H4 (cell line): ENCODE measurements at regions not wholly inside any gene's neighbourhood (a gene's known extent, or its start where the extent isn't known, plus 50 kb on each side); places are given as distances from the start of the nearest gene placed in this dataset.
"Not testable (repeated sequence)": the region's sequence is repeated elsewhere in the genome, so short reads cannot be mapped to it uniquely, and the experiment has no call there.

Experiments
- DNase-seq: peaks from one replicate; pipeline ENCODE4 v3.0.0-alpha.2; 2015; ENCODE audit warnings: low spot score

DNA sequence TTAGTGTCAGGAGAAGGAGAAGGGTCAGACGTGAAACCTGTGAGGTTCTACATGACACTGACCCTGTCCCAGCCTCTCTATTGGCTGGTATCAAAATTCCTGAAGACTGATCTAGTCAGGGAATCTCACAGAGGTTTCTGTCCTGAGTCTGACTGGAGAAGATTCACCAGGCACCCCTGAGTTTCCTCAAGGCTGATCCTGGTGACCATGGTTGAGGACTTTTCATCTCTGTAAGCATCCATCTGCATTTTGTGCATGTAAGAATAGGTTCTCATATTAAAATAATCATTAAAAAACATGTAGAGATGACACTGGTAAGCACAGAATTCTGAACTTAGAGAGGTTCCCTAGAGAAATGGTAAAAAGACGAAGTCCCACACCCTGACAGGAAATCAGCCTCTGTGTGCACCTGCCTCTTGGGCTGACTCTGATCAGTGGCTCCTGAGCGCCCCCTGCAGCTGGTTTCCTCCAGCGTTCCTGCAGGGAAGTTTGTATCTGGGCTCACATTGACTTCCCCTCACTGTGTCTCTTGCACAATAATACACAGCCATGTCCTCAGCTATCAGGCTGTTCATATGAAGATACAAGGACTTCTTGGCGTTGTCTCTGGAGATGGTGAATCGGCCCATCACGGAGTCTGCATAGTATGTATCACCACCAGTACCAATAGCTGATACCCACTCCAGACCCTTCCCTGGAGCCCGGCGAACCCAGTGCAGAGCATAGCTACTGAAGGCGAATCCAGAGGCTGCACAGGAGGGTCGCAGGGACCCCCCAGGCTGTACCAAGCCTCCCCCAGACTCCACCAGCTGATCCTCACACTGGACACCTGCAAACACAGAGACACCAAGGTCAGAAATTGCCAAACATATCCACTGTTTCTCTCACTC, 991.9 kb downstream of the TMEM121 start:
- no peak for DNase-seq

DNA sequence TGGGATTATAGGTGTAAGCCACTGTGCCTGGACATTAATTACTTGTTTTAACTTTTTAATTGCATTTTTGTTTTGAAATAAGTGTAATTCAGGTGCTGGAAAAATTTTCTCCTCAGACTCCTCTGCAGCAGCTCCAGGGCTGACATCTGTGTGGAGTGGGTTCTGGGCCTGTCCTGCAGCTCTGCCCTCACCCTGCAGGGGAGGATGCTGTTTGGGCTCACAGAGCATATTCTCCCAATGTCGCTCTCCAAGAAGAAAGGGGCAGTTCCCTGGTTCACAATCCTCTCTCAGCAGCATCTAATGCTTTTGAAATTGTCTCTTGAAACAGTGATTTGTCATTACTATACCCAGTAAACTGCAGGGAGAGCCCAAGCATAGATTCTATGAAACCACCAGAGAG, 995.7 kb downstream of the TMEM121 start:
- DNase-seq, result not testable (repeated sequence)

DNA sequence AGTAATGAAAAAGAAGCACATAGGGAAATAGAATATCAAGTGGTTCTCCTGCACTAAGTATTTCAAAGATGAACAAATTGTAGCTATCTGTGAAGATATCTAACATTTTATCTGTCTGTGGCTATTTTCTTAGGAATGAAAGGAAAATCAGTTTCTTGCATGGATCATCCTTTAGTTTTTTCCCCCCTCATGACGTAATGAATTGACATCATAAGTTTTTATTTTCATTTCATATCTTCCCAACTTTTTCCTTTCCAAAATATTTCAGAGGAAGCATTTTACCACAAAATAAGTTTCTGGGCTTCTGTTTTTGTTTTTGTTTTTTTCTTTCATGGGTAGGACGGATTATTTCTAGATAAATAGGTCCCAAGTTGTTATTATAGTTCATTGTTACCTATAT, 996.6 kb downstream of the TMEM121 start:
- DNase-seq, result no peak

DNA sequence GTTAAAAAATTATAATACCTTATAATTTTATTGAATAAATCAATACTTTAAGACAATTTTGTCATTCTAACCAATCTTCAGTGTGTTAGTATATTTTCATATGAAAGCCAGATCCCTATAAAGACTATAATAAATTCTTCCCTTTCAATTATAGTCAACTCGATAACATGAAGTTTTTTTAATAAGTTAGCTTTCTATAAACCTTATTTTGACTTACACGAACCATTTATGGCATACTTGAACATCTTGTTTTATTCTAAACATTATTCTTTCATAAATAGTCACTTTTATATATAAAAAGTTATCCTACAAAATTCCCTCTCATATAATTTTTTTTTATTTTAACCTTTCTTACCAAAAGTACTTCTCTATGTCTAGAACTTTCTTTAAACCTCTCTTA, 1002.3 kb downstream of the TMEM121 start:
- DNase-seq, result no peak

DNA sequence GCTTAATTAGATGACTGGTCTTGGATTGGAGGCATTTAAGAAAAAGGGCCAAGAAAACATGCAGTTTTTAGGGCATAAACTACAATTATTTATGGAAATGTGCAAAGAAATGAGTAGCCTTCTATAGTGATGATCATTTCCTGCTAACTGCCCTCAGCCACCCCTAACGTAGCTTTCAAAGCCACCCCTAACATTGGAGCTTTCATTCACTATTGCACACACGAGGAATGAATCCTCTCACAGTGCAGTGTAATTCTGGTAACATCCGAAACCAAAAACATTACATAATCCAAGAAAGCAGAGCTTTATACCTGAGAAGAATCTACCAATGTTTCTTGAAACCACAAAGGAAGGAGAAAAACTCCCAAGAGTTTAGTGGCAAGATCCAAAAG, 1003.6 kb downstream of the TMEM121 start:
- no peak for DNase-seq

DNA sequence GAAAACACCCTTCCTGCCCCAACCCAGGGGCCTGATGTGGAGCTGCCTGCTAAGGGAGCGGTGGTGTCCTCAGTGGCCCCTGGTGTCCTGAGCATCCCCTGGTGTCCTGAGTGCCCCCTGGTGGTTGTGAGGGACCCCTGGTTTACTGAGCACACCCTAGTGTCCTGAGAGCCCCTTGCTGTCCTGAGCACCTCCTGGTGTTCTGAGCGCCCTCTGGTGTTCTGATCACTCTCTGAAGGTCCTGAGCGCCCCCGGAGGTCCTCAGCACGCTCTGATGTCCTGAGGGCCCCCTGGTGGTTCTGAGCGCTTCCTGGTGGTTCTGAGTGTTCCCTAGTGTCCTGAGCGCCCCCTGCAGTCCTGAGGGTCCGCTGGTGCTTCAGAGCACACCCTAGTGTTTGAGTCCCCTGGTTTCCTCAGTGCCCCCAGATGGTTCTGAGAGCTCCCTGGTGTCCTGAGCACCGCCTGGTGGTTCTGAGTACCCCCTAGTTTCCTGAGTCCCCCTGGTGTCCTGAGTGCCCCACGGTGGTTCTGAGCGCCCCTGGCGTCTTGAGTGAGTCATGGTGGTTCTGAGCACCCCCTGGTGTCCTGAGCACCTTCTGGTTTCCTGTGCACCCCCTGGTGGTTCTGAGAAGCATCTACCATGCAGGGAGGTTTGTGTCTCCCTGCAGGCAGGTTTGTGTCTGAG, 1004.2 kb downstream of the TMEM121 start:
- no peak for DNase-seq

DNA sequence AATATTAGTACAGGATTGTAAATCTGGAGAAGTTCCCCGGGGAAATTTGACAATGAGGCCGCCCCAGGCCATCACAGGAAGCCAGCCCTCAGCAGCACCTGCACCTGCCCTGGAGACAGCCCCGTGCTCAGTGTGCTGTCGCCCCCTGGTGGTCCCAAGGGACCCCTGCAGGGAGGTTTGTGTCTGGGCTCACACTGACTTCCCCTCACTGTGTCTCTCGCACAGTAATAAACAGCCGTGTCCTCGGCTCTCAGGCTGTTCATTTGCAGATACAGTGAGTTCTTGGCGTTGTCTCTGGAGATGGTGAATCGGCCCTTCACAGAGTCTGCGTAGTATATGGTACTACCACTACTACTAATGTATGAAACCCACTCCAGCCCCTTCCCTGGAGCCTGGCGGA, 1011.2 kb downstream of the TMEM121 start:
- DNase-seq, result not testable (repeated sequence)

DNA sequence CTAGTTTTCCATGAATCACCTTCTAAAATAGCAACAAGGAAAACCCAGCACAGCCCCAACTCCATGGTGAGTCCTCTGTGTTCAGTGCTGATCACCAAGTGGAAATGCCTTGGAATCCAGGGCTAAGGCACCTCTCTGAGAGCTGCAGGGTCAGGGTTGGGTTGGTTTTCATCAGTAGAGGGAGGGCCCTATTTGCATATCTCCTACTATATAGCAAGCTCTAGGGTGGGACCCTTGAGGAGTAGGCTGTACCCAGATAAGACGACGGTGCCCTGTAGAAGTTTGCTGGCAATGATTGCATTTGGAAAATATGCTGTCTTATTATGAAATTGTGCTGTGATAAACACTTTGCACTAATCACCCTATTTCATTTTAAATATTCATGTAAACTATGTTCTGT, 1011.8 kb downstream of the TMEM121 start:
- DNase-seq, result no peak

DNA sequence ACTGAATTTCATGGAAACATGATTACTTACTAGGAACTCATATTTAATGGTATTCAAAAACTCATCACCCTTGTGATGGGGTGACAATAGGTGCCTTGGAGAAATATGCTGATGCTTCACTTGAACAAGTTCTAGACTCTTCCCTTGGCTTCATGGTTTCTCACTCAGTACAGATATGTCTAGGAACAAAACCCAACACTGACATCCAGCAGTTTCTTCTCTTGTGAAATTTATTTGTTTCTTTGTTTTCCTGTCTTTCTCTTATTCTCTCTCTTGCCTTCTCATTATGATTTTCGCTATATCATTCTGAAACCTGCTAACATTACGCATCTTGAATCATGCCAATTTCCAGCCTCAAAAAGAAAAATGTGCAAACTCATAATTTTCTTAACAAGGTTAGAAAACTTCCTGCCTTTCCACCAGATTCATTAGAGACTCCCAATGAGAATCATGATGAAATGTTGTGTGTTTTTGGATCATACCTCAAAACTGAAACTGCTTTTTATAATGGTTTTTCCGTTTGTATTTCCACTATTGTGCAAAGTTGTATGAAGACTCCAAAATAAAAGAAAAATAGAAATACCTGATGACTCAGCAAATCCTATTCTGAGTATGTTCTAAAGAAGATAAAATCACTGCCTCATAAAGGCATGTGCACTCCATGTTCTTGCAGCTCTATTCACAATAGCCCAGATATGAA, 1021.5 kb downstream of the TMEM121 start:
- DNase-seq, result no peak

DNA sequence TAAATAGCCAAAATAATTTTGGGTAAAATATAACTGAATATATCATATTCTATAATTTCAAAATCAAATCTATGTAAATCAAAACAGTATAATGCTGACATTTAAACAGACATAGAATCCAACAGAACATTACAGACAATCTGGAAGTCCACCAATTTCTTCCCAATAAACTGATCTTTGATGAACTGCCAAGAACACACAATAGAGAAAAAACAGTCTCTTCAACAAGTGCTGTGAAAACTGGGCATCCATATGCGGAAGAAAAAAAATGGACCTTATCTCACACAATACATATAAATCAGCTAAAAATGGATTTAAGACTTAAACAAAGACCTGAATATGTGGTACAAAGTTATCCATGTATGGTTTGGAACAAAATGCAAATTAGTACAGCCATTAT, 1022.7 kb downstream of the TMEM121 start:
- no peak for DNase-seq

DNA sequence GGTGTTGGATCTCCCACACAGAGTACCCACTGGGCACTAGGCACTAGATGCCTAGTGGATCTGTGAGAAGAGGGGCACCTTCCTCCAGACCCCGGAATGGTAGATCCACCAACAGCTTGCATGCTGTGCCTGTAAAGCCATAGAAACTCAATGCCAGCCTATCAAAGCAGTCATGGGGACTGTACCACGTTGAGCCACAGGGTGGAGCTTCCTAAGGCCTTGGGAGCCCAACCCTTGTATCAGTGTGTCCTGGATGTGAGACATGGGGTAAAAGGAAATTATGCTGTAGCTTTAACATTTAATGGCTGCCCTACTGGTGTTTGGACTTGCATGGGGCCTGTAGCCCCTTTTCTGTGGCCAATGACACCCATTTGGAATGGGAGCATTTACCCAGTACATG, 1024.9 kb downstream of the TMEM121 start:
- DNase-seq, result no peak

DNA sequence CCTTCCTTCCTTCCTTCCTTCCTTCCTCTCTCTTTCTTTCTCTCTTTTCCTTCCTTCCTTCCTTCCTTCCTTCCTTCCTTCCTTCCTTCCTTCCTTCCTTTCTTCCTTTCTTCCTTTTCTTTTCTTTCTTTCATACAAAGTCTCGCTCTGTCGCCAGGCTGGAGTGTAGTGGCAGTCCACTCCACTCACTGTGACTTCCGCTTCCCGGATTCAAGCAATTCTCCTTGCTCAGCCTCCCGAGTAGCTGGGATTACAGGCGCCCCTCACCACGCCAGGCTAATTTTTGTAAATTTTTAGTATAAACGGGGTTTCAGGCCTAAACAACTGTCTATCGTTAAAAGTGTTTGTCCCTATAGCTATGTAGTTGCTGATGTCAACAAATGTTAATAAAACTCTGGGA, 1029.8 kb downstream of the TMEM121 start:
- DNase-seq, result not testable (repeated sequence)

DNA sequence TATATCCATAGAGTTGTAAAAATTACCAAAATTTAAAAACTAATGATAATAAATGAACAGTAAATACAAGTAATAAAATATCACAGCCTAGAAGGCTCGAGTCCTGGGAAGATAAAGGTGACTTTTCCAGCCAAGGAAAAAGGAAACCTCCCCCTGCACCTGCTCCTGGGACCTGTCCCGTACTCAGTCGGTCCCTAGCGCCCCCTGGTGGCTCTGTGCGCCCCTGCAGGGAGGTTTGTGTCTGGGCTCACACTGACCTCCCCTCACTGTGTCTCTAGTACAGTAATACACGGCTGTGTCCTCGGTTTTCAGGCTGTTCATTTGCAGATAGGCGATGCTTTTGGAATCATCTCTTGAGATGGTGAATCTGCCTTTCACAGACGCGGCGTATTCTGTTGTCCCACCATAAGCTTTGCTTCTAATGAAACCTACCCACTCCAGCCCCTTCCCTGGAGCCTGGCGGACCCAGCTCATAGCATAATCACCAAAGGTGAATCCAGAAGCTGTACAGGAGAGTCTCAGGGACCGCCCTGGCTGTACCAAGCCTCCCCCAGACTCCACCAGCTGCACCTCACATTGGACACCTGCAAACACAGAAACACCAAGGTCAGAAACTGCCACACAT, 1030.4 kb downstream of the TMEM121 start:
- DNase-seq, result no peak

DNA sequence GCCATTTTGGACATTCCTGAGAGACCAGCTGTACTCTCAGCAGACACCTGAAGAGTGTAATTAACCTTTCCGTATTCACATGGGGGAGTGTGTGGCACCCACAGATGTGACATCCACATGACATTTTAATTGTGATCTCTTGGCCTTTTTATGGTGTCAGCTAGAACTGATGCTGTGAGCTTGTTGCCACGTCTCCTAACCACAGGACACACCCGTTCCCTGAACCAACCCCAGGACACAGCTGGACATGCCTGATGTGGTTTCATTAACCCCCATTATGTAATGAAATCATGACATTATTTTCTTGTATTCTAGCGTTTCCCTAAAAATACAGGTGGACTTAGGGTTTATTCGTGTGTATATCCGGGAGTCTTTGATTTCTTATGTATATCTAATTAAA, 1036.1 kb downstream of the TMEM121 start:
- DNase-seq, result no peak

DNA sequence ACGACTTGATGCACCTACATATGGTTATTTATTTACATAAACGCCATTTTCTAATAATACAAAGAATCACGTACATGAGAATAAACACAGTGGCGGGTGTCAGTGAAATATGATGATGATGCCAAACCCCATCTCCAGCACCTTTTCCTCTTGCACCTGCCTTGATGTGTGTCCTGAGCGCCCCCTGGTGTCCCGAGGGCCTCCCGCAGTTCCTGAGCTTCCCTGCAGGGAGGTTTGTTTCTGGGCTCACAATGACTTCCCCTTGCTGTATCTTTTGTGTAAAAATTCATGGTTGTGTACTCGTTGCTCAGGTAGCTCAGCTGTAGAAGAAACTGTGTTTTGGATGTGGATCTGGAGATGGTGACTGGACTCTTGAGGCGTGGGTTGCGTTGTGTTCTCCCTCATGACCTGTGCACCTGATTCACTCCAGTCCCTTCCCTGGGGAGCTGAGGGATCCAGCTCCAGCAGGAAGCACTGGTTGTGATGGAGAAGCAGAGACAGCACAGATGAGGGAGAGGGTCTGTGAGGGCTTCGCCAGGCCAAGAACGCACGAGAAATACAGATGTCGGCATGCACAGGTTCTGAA, 1037.8 kb downstream of the TMEM121 start:
- no peak for DNase-seq

DNA sequence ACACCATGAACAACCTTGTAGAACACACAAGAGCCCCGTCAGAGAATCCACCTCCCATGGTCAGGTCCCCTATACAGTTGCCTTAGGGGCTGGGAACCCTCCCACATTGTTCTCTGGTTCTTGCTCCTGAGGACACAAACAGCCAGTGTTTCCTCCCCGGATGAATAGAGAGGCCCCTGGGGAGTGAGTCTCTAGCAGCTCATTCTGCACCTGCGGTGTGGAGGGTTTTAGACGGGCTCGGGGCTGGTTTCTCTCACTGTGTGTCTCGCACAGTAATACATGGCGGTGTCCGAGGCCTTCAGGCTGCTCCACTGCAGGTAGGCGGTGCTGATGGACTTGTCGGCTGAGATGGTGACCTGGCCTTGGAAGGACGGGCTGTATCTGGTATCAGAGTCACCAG, 1052.1 kb downstream of the TMEM121 start:
- no peak for DNase-seq

DNA sequence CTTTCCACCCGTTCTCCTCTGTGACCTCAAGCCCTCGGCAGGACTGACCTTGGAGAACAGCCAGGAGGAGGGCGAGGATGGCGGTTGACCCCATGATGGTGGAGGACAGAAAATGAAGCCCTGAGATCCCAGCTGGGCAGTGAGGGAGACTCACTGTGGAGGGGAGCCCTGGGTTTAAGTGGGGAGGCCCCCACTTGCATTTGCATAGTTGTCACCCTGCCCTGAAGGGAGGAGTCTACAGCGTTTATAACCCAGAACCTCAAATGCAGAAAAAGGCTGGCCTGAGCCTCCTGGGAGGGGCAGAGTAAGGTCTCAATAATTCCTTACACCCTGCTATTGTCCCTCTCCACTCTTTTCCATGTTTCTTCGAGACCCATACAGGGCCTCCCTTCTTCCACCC, 1052.7 kb downstream of the TMEM121 start:
- no peak for DNase-seq

DNA sequence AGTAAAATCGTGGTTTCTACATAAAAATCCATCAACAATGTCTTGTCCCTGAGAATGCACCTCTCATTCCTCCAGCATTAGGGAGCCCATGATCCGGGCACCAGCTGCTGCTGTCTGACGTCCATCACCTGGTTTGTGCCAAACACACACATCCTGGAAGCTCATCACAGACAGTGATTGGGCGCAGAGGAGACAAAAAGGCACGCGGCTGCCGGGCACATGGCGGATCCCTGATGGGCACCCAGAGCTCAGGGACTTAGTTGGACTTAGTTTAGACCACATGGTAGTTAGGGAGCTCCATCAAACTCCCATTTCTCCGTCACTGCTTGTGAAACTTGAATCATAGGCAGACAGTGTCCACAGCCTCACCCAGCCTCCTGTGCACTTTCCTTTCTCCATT, 1059.3 kb downstream of the TMEM121 start:
- DNase-seq, result no peak

DNA sequence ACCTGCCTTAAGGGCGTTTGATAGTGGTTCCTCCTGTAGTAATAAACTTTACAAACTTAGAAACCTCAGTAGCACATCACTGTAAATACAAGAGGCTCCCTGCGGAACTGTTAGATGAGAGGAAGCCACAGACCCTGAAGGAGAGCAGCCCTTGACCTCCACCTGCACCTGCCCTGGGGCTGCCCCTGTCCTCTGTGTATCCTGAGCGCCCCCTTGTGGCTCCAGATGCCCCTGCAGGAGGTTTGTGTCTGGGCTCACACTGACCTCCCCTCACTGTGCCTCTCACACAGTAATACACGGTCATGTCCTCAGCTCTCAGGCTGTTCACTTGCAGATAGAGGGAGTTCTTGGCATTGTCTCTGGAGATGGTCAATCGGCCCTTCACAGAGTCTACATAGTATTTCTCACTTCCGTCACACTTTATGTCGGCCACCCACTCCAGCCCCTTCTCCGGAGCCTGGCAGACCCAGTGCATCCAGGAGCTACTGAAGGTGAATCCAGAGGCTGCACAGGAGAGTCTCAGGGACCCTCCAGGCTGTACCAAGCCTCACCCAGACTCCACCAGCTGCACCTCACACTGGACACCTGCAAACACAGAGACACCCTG, 1059.8 kb downstream of the TMEM121 start:
- no peak for DNase-seq

DNA sequence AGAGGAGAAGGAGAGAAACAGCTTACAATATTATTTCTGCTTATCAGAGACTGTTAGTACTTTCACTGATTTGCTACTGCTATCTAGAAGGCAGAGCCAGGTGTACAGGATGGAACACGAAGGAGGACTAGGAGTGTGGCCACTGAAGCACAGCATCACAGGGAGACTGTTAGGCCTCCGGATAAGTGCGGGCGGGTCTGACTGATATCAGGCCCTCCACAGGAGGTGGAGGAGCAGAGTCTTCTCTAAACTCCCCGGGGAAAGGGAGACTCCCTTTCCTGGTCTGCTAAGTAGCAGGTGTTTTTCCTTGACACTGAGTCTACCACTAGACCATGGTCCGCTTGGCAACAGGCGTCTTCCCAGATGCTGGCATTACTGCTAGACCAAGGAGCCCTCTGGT, 1065.2 kb downstream of the TMEM121 start:
- DNase-seq, result not testable (repeated sequence)

DNA sequence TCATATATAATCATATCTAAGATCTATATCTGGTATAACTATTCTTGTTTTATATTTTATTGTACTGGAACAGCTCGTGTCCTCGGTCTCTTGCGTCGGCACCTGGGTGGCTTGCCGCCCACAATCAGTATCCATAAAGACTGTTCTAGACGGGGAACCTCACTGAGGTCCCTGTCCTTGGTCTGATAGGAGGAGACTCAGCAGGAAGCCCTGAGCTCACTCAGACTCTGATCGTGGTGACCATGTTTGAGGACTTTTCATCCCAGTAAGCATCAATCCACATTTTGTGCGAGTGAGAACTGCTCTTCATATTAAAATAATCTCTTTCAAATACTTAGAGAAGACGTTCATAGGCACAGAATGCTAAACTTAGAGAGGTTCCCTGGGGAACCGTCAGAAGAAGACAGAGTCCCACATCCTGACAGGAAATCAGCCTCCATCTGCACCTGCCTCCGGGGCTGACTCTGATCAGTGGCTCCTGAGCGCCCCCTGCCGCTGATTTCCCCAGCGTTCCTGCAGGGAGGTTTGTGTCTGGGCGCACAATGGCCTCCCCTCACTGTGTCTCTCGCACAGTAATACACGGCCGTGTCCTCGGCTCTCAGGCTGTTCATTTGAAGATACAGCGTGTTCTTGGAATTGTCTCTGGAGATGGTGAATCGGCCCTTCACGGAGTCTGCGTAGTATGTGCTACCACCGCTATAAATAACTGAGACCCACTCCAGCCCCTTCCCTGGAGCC, 1065.9 kb downstream of the TMEM121 start:
- not testable (repeated sequence) for DNase-seq
